ENCODE measurements at regions not wholly inside any gene's neighbourhood (a gene's known extent, or its start where the extent isn't known, plus 50 kb on each side); places are given as distances from the start of the nearest gene placed in this dataset.
"Not testable (repeated sequence)": the region's sequence is repeated elsewhere in the genome, so short reads cannot be mapped to it uniquely, and the experiment has no call there.

DNA sequence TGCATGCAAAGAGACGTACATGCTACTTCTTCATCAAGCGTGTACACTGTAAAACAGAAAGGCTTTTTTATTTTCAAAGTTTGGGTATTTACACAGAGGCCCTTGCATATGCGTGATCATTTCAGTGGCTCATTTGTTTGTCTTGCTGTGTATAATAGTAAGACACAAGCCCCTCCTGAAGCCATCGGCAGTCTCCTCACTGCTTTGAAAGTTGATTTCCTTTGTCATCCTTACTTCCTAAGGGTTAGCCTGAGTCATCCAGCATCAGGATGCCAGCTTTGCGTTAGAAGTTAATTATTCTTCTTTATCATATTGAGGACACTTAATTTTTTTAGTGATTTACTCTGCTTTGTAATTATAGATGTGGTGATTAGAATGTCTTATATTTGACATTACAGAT is 72.5 kb upstream of the CTBP2 start:
- intact Hi-C loops (cut with micrococcal nuclease): no loop called here
- ATAC-seq (ENCODE audit: low read depth) (no peak), DNase-seq (no peak)
- POLR2A ChIA-PET: no interaction called here
- no peaks in the 10 kb centered on the region for H3K4me1 Mint-ChIP-seq
- H3K4me3 Mint-ChIP-seq: no peak overlapping the region
- H3K27me3 Mint-ChIP-seq: peaks cover 15% of the 10 kb centered on the region
- H3K36me3 Mint-ChIP-seq (ENCODE audit: low read depth): no peaks in the 10 kb centered on the region
- TF ChIP-seq CTCF (IDR thresholded peaks at IDR 0.05): no peak
- peaks cover 3% of the 10 kb centered on the region for H3K9me3 Mint-ChIP-seq
- CTCF ChIA-PET: no interaction called here
- H3K27ac Mint-ChIP-seq: no peak overlapping the region

DNA sequence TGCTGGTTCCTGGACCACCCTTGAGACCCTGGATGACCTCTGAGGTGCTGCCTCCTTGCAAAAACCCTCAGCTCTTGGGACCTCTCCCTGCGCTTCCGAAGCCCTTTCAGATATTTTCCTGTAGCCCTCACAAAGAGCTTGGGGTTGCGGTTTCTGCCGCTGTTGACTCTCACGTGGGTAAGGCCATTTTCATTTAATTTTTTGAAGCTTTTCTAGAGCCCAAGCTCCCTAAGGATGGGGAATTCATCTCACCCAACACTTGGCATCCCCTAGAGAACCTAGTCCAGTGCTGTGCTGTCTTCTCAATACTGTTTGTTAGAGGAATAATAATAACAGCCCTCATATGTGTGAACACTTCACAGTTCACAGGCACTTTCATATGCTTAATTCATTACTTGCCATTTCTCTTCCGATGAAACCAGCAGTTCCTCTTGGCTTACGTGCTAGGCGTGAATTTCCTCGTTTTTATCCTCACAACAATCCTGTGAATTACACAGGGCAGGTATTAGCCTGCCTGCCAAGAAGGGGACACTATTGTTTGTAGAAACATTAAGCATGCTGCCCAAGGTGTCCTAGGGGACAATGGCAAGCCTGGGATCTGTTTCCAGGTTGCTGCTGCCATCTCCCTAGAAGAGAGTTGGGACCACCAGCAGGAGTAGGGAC is 71.6 kb upstream of the CTBP2 start:
- ChIA-PET POLR2A (no interaction called here), CTCF (no interaction called here)
- DNase-seq (no peak), ATAC-seq (ENCODE audit: low read depth) (no peak)
- Mint-ChIP-seq H3K4me1 (no peaks in the 10 kb centered on the region), H3K9me3 (peaks cover 2% of the 10 kb centered on the region), H3K4me3 (no peak overlapping the region), H3K27me3 (peaks cover 12% of the 10 kb centered on the region), H3K27ac (no peak overlapping the region), H3K36me3 (ENCODE audit: low read depth) (no peaks in the 10 kb centered on the region)
- intact Hi-C loops (cut with micrococcal nuclease): no loop called here
- TF ChIP-seq CTCF (IDR thresholded peaks at IDR 0.05): no peak

GRCh38 chr10:125231116-125231812 is 70.9 kb upstream of the CTBP2 start:
- no peak overlapping the region for H3K4me3 Mint-ChIP-seq

GRCh38 chr10:125230251-125230650 is 69.9 kb upstream of the CTBP2 start:
- CTCF ChIA-PET: no interaction called here
- Mint-ChIP-seq H3K27ac (no peak overlapping the region), H3K36me3 (ENCODE audit: low read depth) (no peaks in the 10 kb centered on the region), H3K4me3 (no peak overlapping the region), H3K9me3 (no peaks in the 10 kb centered on the region), H3K4me1 (no peaks in the 10 kb centered on the region), H3K27me3 (peaks cover 8% of the 10 kb centered on the region)
- no peak for TF ChIP-seq CTCF (IDR thresholded peaks at IDR 0.05)
- DNase-seq (no peak), ATAC-seq (ENCODE audit: low read depth) (no peak)
- intact Hi-C loops (cut with micrococcal nuclease): no loop called here
- POLR2A ChIA-PET: no interaction called here

More at GRCh38 chr10:125231116-125231812, 70.9 kb upstream of the CTBP2 start:
- peaks cover 9% of the 10 kb centered on the region for H3K27me3 Mint-ChIP-seq
- no peak overlapping the region for H3K27ac Mint-ChIP-seq
- DNase-seq: no peak
- no peaks in the 10 kb centered on the region for H3K4me1 Mint-ChIP-seq
- no peak for TF ChIP-seq CTCF (IDR thresholded peaks at IDR 0.05)
- POLR2A ChIA-PET: no interaction called here
- no peaks in the 10 kb centered on the region for H3K9me3 Mint-ChIP-seq
- CTCF ChIA-PET: no interaction called here
- intact Hi-C loops (cut with micrococcal nuclease): no loop called here
- no peaks in the 10 kb centered on the region for H3K36me3 Mint-ChIP-seq (ENCODE audit: low read depth)
- no peak for ATAC-seq (ENCODE audit: low read depth)

DNA sequence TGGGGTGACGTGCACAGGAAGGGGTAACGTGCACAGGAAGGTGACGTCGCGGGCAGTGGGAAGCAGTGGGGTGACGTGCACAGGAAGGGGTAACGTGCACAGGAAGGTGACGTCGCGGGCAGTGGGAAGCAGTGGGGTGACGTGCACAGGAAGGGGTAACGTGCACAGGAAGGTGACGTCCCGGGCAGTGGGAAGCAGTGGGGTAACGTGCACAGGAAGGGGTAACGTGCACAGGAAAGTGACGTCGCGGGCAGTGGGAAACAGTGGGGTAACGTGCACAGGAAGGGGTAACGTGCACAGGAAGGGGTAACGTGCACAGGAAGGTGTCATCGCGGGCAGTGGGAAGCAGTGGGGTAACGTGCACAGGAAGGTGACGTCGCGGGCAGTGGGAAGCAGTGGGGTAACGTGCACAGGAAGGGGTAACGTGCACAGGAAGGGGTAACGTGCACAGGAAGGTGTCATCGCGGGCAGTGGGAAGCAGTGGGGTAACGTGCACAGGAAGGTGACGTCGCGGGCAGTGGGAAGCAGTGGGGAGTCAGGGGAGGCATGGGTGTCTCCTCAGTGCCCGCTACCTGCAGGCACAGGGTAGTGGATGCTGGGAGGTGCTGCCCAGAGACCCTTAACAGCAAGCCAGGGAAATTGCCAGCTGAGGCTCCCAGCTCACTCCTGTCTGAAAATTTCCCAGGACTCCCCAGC is 68.0 kb upstream of the CTBP2 start:
- intact Hi-C loops (cut with micrococcal nuclease); H3K9me3 Mint-ChIP-seq; ATAC-seq (ENCODE audit: low read depth); POLR2A ChIA-PET; CTCF ChIA-PET; DNase-seq; H3K27me3 Mint-ChIP-seq; H3K27ac Mint-ChIP-seq; H3K4me1 Mint-ChIP-seq; H3K36me3 Mint-ChIP-seq (ENCODE audit: low read depth); H3K4me3 Mint-ChIP-seq: not testable (repeated sequence)
